DND-41 (cell line): ENCODE measurements at regions not wholly inside any gene's neighbourhood (a gene's known extent, or its start where the extent isn't known, plus 50 kb on each side); places are given as distances from the start of the nearest gene placed in this dataset.

Experiments
- ATAC-seq: fragments of 200-7000 bp; cut with Tn5 transposase; 3 replicates; pipeline ENCODE4 v1.9.1; 2021; ENCODE audit warnings: low read depth; ENCODE audit not compliant: insufficient read depth
- DNase-seq: peaks from one replicate; pipeline ENCODE4 v3.0.0-alpha.2; 2020
- H2AFZ ChIP-seq: 2 replicates; pipeline ENCODE4 v1.6.0; 2012; ENCODE audit warnings: low read depth, low read length
- H3K27ac ChIP-seq: 2 replicates; pipeline ENCODE4 v1.5.1; 2012; ENCODE audit warnings: low read length, inconsistent platforms
- H3K27me3 ChIP-seq: fragments of 200-600 bp; sonication (generic); 2 replicates; pipeline ENCODE4 v1.6.0; 2012; ENCODE audit warnings: low read length, mild to moderate bottlenecking, inconsistent platforms; ENCODE audit not compliant: insufficient read depth, poor library complexity
- H3K36me3 ChIP-seq: 2 replicates; pipeline ENCODE4 v1.5.1; 2012; ENCODE audit warnings: low read length, inconsistent platforms; ENCODE audit not compliant: insufficient read depth
- H3K4me1 ChIP-seq: 2 replicates; pipeline ENCODE4 v1.5.1; 2012; ENCODE audit warnings: mild to moderate bottlenecking, low read length; ENCODE audit not compliant: insufficient read depth
- H3K4me2 ChIP-seq: 2 replicates; pipeline ENCODE4 v1.6.0; 2012; ENCODE audit warnings: mild to moderate bottlenecking, moderate library complexity, low read length, inconsistent platforms; ENCODE audit not compliant: insufficient read depth
- H3K4me3 ChIP-seq, 2 experiments: fragments of 200-600 bp in 1 of 2; shearing (Covaris generic) in 1 of 2; 2 replicates each; pipeline ENCODE4 v1.5.1; 2012 to 2016; ENCODE audit warnings: inconsistent platforms in 2 of 2, low read length in 2 of 2, mild to moderate bottlenecking in 2 of 2, low read depth in 1 of 2, moderate library complexity in 1 of 2
- H3K79me2 ChIP-seq: 2 replicates; pipeline ENCODE4 v1.6.0; 2012; ENCODE audit warnings: low read length, inconsistent platforms; ENCODE audit not compliant: insufficient read depth
- H3K9ac ChIP-seq: 2 replicates; pipeline ENCODE4 v1.6.0; 2012; ENCODE audit warnings: low read depth, mild to moderate bottlenecking, inconsistent platforms, low read length, moderate library complexity
- H3K9me3 ChIP-seq: 2 replicates; pipeline ENCODE4 v1.5.1; 2012; ENCODE audit warnings: low read length, moderate library complexity, mild to moderate bottlenecking, inconsistent platforms; ENCODE audit not compliant: insufficient read depth, severe bottlenecking
- H4K20me1 ChIP-seq: 2 replicates; pipeline ENCODE4 v1.6.0; 2012; ENCODE audit warnings: low read length; ENCODE audit not compliant: insufficient read depth
- EZH2 ChIP-seq: IDR thresholded peaks from 3 replicates; pipeline ENCODE4 v1.6.1; 2012; ENCODE audit warnings: borderline replicate concordance, low read depth, mild to moderate bottlenecking, moderate library complexity, low read length, inconsistent platforms; ENCODE audit not compliant: severe bottlenecking
- TF ChIP-seq, protein P1 (sequence below): IDR thresholded peaks from 2 replicates; pipeline ENCODE4 v1.5.1; 2012; ENCODE audit warnings: borderline replicate concordance, low read length, moderate library complexity, mild to moderate bottlenecking; ENCODE audit not compliant: poor library complexity, severe bottlenecking; ENCODE audit errors: extremely low read depth

DNA sequence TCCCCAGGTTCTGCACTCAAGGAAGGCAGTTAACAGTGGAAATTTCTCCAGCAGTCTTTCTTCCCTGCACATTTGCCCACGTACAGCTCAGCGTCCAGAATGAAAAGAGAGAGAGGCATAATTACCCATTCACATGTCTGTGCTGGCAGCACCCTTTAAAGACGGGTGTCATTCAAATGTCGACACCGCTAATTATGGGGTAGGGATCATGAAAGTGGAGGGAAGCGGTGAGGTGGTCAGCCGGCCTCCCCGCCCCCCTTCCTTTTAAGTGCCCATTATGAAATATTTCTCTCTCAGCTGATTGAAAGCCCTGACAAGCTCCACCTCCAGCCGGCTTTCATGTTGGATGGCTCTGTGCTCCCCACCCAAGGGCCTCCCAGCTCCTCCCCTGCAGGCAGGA is 246.1 kb downstream of the BMP7 start:
- DNase-seq (no peak), ATAC-seq (no peak)
- H3K4me3 ChIP-seq, result no peak overlapping the region
- H3K79me2 ChIP-seq, result no peaks in the 10 kb centered on the region
- H3K9me3 ChIP-seq, result no peaks in the 10 kb centered on the region
- no peaks in the 10 kb centered on the region for H3K4me1 ChIP-seq
- H3K27ac ChIP-seq, result no peak overlapping the region
- no peaks in the 10 kb centered on the region for H4K20me1 ChIP-seq
- no peak overlapping the region for H3K4me2 ChIP-seq
- H2AFZ ChIP-seq, result no peak overlapping the region
- H3K27me3 ChIP-seq, result no peaks in the 10 kb centered on the region
- no peaks in the 10 kb centered on the region for H3K36me3 ChIP-seq
- H3K9ac ChIP-seq, result no peak overlapping the region
- TF ChIP-seq, protein P1, sequence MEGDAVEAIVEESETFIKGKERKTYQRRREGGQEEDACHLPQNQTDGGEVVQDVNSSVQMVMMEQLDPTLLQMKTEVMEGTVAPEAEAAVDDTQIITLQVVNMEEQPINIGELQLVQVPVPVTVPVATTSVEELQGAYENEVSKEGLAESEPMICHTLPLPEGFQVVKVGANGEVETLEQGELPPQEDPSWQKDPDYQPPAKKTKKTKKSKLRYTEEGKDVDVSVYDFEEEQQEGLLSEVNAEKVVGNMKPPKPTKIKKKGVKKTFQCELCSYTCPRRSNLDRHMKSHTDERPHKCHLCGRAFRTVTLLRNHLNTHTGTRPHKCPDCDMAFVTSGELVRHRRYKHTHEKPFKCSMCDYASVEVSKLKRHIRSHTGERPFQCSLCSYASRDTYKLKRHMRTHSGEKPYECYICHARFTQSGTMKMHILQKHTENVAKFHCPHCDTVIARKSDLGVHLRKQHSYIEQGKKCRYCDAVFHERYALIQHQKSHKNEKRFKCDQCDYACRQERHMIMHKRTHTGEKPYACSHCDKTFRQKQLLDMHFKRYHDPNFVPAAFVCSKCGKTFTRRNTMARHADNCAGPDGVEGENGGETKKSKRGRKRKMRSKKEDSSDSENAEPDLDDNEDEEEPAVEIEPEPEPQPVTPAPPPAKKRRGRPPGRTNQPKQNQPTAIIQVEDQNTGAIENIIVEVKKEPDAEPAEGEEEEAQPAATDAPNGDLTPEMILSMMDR, result no peak
- TF ChIP-seq EZH2, result no peak

GRCh38 chr20:57022306-57022705 is 244.1 kb downstream of the BMP7 start:
- ATAC-seq, result no peak
- Histone ChIP-seq H4K20me1 (no peaks in the 10 kb centered on the region), H3K4me3 (no peak overlapping the region), H3K27me3 (peaks cover 4% of the 10 kb centered on the region), H3K36me3 (no peaks in the 10 kb centered on the region), H2AFZ (no peak overlapping the region), H3K9ac (no peak overlapping the region), H3K4me2 (no peak overlapping the region), H3K79me2 (no peaks in the 10 kb centered on the region), H3K9me3 (no peaks in the 10 kb centered on the region), H3K27ac (no peak overlapping the region), H3K4me1 (no peaks in the 10 kb centered on the region)
- DNase-seq, result no peak
- no peak for TF ChIP-seq EZH2
- TF ChIP-seq, protein P1, result no peak

- Histone ChIP-seq H3K79me2 (no peaks in the 10 kb centered on the region), H2AFZ (no peak overlapping the region)
These were observed 243.4 kb downstream of the BMP7 start for GRCh38 chr20:57023007-57023406.

More at GRCh38 chr20:57023007-57023406, 243.4 kb downstream of the BMP7 start:
- no peak overlapping the region for H3K4me2 ChIP-seq
- H3K9ac ChIP-seq, result no peak overlapping the region
- no peaks in the 10 kb centered on the region for H3K4me1 ChIP-seq
- ATAC-seq (no peak), DNase-seq (no peak)
- no peak overlapping the region for H3K4me3 ChIP-seq
- TF ChIP-seq, protein P1, result no peak
- no peak for TF ChIP-seq EZH2
- peaks cover 4% of the 10 kb centered on the region for H3K27me3 ChIP-seq
- H4K20me1 ChIP-seq, result no peaks in the 10 kb centered on the region
- H3K36me3 ChIP-seq, result no peaks in the 10 kb centered on the region
- H3K9me3 ChIP-seq, result no peaks in the 10 kb centered on the region
- no peak overlapping the region for H3K27ac ChIP-seq
